SJCRH30 (cell line): ENCODE measurements at regions not wholly inside any gene's neighbourhood (a gene's known extent, or its start where the extent isn't known, plus 50 kb on each side); places are given as distances from the start of the nearest gene placed in this dataset.

Source experiments
- DNase-seq, 2 experiments: peaks; one replicate each; pipeline ENCODE4 v3.0.0-alpha.2; 2015 to 2020
- H3K27ac ChIP-seq: fragments of 250-450 bp; sonication (Bioruptor Pico); 2 replicates; pipeline ENCODE4 v1.5.1; 2020; ENCODE audit warnings: mild to moderate bottlenecking, moderate library complexity
- H3K27me3 ChIP-seq: fragments of 250-450 bp; sonication (Bioruptor Pico); 2 replicates; pipeline ENCODE4 v1.5.1; 2020; ENCODE audit warnings: mild to moderate bottlenecking, moderate library complexity
- H3K36me3 ChIP-seq: fragments of 250-450 bp; sonication (Bioruptor Pico); 2 replicates; pipeline ENCODE4 v1.5.1; 2020; ENCODE audit warnings: mild to moderate bottlenecking, moderate library complexity
- H3K4me1 ChIP-seq: fragments of 250-450 bp; sonication (Bioruptor Pico); 2 replicates; pipeline ENCODE4 v1.5.1; 2020; ENCODE audit warnings: mild to moderate bottlenecking, moderate library complexity
- H3K4me3 ChIP-seq: fragments of 250-450 bp; sonication (Bioruptor Pico); 2 replicates; pipeline ENCODE4 v1.5.1; 2020; ENCODE audit warnings: mild to moderate bottlenecking, moderate library complexity
- H3K9me3 ChIP-seq: fragments of 250-450 bp; sonication (Bioruptor Pico); replicated peaks from 2 replicates; pipeline ENCODE4 v1.5.1; 2020; ENCODE audit warnings: mild to moderate bottlenecking, moderate library complexity

DNA sequence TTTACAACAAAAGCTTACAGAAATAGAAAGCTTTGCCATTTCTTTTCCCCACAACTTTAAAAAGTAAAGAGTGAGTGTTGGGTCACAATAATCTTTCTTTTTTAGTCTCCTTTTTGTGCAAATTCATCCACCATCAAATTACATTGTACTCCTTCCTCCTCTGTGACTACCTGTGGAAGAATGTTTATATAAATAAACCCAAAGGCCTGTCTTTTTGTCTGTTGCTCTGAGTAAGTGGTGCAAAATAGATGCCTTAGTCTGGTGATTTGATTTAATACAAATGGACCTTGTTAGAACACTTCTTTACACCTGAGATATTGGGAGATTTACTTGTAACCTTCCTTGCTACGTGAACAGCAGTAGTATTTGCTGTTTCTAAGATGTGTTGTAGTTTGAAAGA, 53.5 kb upstream of the TAF11L2 start:
- Histone ChIP-seq H3K27ac (no peak overlapping the region), H3K9me3 (no peaks in the 10 kb centered on the region), H3K4me1 (no peaks in the 10 kb centered on the region), H3K27me3 (no peaks in the 10 kb centered on the region), H3K4me3 (no peak overlapping the region), H3K36me3 (no peaks in the 10 kb centered on the region)
- no peak for DNase-seq

- Histone ChIP-seq H3K27ac (no peak overlapping the region), H3K4me3 (no peak overlapping the region), H3K36me3 (no peaks in the 10 kb centered on the region), H3K27me3 (no peaks in the 10 kb centered on the region), H3K4me1 (no peaks in the 10 kb centered on the region), H3K9me3 (no peaks in the 10 kb centered on the region)
- DNase-seq, result no peak
Measured at GRCh38 chr5:17445185-17445584, 52.8 kb upstream of the TAF11L2 start.
